ENCODE measurements at regions not wholly inside any gene's neighbourhood (a gene's known extent, or its start where the extent isn't known, plus 50 kb on each side); places are given as distances from the start of the nearest gene placed in this dataset.
A peak's percentile ranks its signal among the peaks of the same experiment; 100 is the strongest.

- no peaks in the 10 kb centered on the region for H3K27me3 ChIP-seq
- no peak overlapping the region for H3K27ac ChIP-seq
- no peaks in the 10 kb centered on the region for H3K4me1 ChIP-seq
- no peak for DNase-seq (ENCODE audit: low spot score in 2 of 2)
- WGBS, 2 donors = 48 to 58% methylated on average over 6 of the region's 6 CpGs
- no peak overlapping the region for H3K4me3 ChIP-seq
- H3K9me3 ChIP-seq = no peaks in the 10 kb centered on the region
- H3K36me3 ChIP-seq = no peaks in the 10 kb centered on the region
- TF ChIP-seq EP300 (IDR thresholded peaks at IDR 0.05) (no peak), CTCF (IDR thresholded peaks at IDR 0.05) (no peak), POLR2A (IDR thresholded peaks at IDR 0.05) (no peak)
Measured at GRCh38 chr3:13195374-13195773, 122.1 kb upstream of the IQSEC1 start.

GRCh38 chr3:13194285-13195209 lies 121.3 kb upstream of the IQSEC1 start:
- Histone ChIP-seq H3K9me3 (no peaks in the 10 kb centered on the region), H3K36me3 (no peaks in the 10 kb centered on the region), H3K4me1 (no peaks in the 10 kb centered on the region), H3K27me3 (no peaks in the 10 kb centered on the region), H3K27ac (no peak overlapping the region), H3K4me3 (no peak overlapping the region)
- 57 to 58% methylated on average over 22 of the region's 22 CpGs for WGBS, 2 donors
- TF ChIP-seq EP300 (IDR thresholded peaks at IDR 0.05) (no peak), POLR2A (IDR thresholded peaks at IDR 0.05) (no peak), CTCF (IDR thresholded peaks at IDR 0.05) (no peak)
- DNase-seq (ENCODE audit: low spot score in 2 of 2) = no peak

- DNase-seq (ENCODE audit: low spot score in 2 of 2) = no peak
- no peak overlapping the region for H3K4me3 ChIP-seq
- TF ChIP-seq CTCF (IDR thresholded peaks at IDR 0.05) (no peak), POLR2A (IDR thresholded peaks at IDR 0.05) (no peak), EP300 (IDR thresholded peaks at IDR 0.05) (no peak)
- H3K9me3 ChIP-seq = no peaks in the 10 kb centered on the region
- no peaks in the 10 kb centered on the region for H3K4me1 ChIP-seq
- no peaks in the 10 kb centered on the region for H3K36me3 ChIP-seq
- 55 to 73% methylated on average over 14 to 17 of the region's 17 CpGs for WGBS, 2 donors
- no peaks in the 10 kb centered on the region for H3K27me3 ChIP-seq
- H3K27ac ChIP-seq = no peak overlapping the region
Measured at GRCh38 chr3:13193320-13194284, 120.4 kb upstream of the IQSEC1 start.

GRCh38 chr3:13192471-13193213 lies 119.4 kb upstream of the IQSEC1 start:
- Histone ChIP-seq H3K9me3 (peaks cover 0 to 6% (median 0%) of the 10 kb centered on the region in 4 donors), H3K4me3 (no peak overlapping the region), H3K27ac (no peak overlapping the region), H3K4me1 (no peaks in the 10 kb centered on the region), H3K27me3 (no peaks in the 10 kb centered on the region), H3K36me3 (no peaks in the 10 kb centered on the region)
- DNase-seq (ENCODE audit: low spot score in 2 of 2) = no peak
- TF ChIP-seq CTCF (IDR thresholded peaks at IDR 0.05) = peak in 1 of 5 experiments; percentile 12
- TF ChIP-seq POLR2A (IDR thresholded peaks at IDR 0.05) = no peak
- 78 to 90% methylated on average over 12 to 16 of the region's 16 CpGs for whole genome bisulfite sequencing, 2 donors
